Heart right ventricle (tissue), 16 donors: ENCODE measurements at regions not wholly inside any gene's neighbourhood (a gene's known extent, or its start where the extent isn't known, plus 50 kb on each side); places are given as distances from the start of the nearest gene placed in this dataset.

Source experiments
- ATAC-seq, 8 donors: fragments of 200-7000 bp; cut with Tn5 transposase; one replicate each; pipeline ENCODE4 v1.9.1; 2020; ENCODE audit warnings: mild to moderate bottlenecking in 8 of 8, moderate library complexity in 8 of 8, moderate number of reproducible peaks in 1 of 8
- DNase-seq, 2 donors: peaks; one replicate each; pipeline ENCODE4 v3.0.0-alpha.2; 2020
- H3K27ac ChIP-seq, 10 donors: fragments of 200-600 bp; sonication (generic) in 2 of 10; one replicate each; pipeline versions ENCODE4 v1.5.0 to v1.8.0; 2020 to 2022; ENCODE audit warnings: mild to moderate bottlenecking in 3 of 10
- H3K27me3 ChIP-seq, 7 donors: fragments of 200-600 bp; one replicate each; pipeline ENCODE4 v1.8.0; 2021 to 2022; ENCODE audit warnings: mild to moderate bottlenecking in 2 of 7
- H3K36me3 ChIP-seq, 9 donors: fragments of 200-600 bp; sonication (generic) in 1 of 9; one replicate each; pipeline versions ENCODE4 v1.5.0 to v1.8.0; 2020 to 2022; ENCODE audit warnings: mild to moderate bottlenecking in 2 of 9
- H3K4me1 ChIP-seq, 9 donors: fragments of 200-600 bp; sonication (generic) in 1 of 9; one replicate each; pipeline versions ENCODE4 v1.5.0 to v1.8.0; 2020 to 2022; ENCODE audit warnings: mild to moderate bottlenecking in 4 of 9
- H3K4me3 ChIP-seq, 10 donors: fragments of 200-600 bp; sonication (generic) in 2 of 10; one replicate each; pipeline versions ENCODE4 v1.5.0 to v1.8.0; 2020 to 2022; ENCODE audit warnings: mild to moderate bottlenecking in 7 of 10, moderate library complexity in 2 of 10
- H3K9me3 ChIP-seq, 11 donors: fragments of 200-600 bp in 10 of 11; sonication (generic) in 2 of 11; one replicate each; pipeline versions ENCODE4 v1.5.0 to v1.8.0; 2013 to 2022; ENCODE audit warnings: mild to moderate bottlenecking in 2 of 11, control low read depth in 1 of 11, moderate library complexity in 1 of 11
- WGBS, 2 donors: extraction: QIAGEN DNeasy Blood & Tissue Kit; methylation state at CpG; one replicate each; pipeline ENCODE4 v1.1.7; 2013; ENCODE audit warnings: inconsistent platforms in 1 of 2; 5-methylcytosine and 5-hydroxymethylcytosine counted together
- intact Hi-C, 10 donors: fragments of 100-400 bp; cut with DNase I; formaldehyde crosslinking; loops; one replicate each; pipeline versions ENCODE4 v1.11.1 to v1.14.2; 2022
- TF ChIP-seq, protein P1 (sequence below), 9 donors: fragments of 200-600 bp; sonication (generic) in 2 of 9; IDR thresholded peaks; one replicate each; pipeline versions ENCODE4 v1.5.0 to v1.8.0; 2021 to 2022; ENCODE audit warnings: antibody characterized with exemption in 9 of 9, mild to moderate bottlenecking in 5 of 9, moderate library complexity in 1 of 9
- donor health status: Arrhythmogenic right ventricular cardiomyopathy.
- donor health status: ischemic (EF 13 %, LVEDD 7.1; RV severe dilation, severe dysfunction).
- donor health status: healthy with polysubstance abuse.
- donor health status: DM: no; HTN: yes; CAD: no.
- donor health status: DM: no; HTN: no; CAD: no.
- donor health status: ischemic (EF 25% LVEDD 6.9; RV normal size, moderate dysfunction).
- donor health status: ischemic (EF 25% LVEDD 5.7; RV mildly dilated, moderate dysfunction).
- donor health status: healthy.
- donor health status: DM: yes; HTN: yes; CAD: no.
- donor health status: Ischemic cardiomyopathy.
- donor health status: ischemic (EF 35%, LVEDD 5.7; RV mildly dilated, moderate dysfunction).
- donor health status: nonischemic (EF 11% LVEDD 7.7; RV severe dilation, severe dysfunction).
- donor health status: DM: yes; HTN: yes; CAD: no.
- donor health status: PGD.
- donor health status: ischemic (EF 29% LVEDD 5.4; RV normal size, mild dysfunction).
- donor health status: nonischemic (EF 23%, LVEDD 6.1; RV moderate dilation, normal function).

DNA sequence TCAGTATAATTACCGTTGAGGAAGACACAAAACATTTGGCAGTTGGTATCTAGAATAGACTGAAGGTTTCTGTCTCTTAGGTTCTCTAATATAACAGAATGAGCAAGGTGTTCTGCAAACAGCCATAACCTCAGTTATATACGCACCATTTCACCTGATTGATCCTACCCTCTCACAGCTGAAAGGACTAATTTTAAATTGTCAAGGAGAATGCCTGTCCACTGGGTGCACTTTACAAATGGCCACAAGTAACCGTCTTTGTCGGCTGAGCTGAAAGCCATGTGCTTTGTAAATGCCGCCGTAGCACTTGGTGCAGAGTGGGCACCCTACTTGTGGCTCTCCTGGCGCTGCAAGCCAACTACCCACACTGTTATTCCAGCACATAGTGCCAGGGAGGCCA is 466.3 kb downstream of the AACS start:
- TF ChIP-seq, protein P1, sequence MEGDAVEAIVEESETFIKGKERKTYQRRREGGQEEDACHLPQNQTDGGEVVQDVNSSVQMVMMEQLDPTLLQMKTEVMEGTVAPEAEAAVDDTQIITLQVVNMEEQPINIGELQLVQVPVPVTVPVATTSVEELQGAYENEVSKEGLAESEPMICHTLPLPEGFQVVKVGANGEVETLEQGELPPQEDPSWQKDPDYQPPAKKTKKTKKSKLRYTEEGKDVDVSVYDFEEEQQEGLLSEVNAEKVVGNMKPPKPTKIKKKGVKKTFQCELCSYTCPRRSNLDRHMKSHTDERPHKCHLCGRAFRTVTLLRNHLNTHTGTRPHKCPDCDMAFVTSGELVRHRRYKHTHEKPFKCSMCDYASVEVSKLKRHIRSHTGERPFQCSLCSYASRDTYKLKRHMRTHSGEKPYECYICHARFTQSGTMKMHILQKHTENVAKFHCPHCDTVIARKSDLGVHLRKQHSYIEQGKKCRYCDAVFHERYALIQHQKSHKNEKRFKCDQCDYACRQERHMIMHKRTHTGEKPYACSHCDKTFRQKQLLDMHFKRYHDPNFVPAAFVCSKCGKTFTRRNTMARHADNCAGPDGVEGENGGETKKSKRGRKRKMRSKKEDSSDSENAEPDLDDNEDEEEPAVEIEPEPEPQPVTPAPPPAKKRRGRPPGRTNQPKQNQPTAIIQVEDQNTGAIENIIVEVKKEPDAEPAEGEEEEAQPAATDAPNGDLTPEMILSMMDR (IDR thresholded peaks at IDR 0.05): no peak
- Histone ChIP-seq H3K27me3 (peaks cover 0 to 52% (median 25%) of the 10 kb centered on the region in 7 donors), H3K4me1 (no peaks in the 10 kb centered on the region), H3K4me3 (no peak overlapping the region), H3K9me3 (no peaks in the 10 kb centered on the region), H3K27ac (no peak overlapping the region), H3K36me3 (no peaks in the 10 kb centered on the region)
- intact Hi-C loops: loop anchor here in 5 of 10 donors (5.0 to 10.0 kb wide), 4 partner anchors 1213 to 1853 kb away; no protein-coding TSS in a partner anchor
- no peak for ATAC-seq
- no peak for DNase-seq
- WGBS, 2 donors: 82 to 85% methylated on average over 7 of the region's 7 CpGs

DNA sequence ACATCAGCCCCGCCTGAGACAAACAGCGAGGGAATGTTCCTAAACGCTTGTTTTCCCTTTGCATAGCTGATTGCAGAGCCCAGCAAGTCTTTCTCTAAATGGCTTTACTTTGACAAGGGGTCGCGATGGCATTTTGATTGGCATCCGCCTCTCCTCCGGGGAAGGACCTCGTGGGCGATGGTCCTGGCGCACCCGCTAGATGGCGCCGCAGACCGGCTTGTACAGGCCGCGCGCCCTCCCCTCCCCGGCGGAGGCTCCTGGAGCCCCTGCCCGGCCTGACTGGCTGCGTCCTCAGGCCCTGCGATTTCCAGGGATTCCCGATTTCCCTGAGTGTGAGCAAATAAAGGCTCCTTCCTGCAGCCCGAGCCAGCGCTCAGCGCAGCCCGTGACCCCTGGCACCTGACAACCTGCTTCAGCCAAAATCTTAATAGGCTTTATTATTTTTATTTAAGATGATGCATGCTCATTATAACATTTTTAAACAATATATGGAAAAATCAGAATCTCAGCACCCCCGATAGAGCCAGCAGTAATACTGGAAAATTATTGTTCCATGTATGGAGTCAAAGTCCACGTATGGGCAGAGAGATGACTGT is 468.3 kb downstream of the AACS start:
- intact Hi-C loops: loop anchor here in 6 of 10 donors (2.0 to 10.0 kb wide), 5 partner anchors 1211 to 1851 kb away; no protein-coding TSS in a partner anchor

DNA sequence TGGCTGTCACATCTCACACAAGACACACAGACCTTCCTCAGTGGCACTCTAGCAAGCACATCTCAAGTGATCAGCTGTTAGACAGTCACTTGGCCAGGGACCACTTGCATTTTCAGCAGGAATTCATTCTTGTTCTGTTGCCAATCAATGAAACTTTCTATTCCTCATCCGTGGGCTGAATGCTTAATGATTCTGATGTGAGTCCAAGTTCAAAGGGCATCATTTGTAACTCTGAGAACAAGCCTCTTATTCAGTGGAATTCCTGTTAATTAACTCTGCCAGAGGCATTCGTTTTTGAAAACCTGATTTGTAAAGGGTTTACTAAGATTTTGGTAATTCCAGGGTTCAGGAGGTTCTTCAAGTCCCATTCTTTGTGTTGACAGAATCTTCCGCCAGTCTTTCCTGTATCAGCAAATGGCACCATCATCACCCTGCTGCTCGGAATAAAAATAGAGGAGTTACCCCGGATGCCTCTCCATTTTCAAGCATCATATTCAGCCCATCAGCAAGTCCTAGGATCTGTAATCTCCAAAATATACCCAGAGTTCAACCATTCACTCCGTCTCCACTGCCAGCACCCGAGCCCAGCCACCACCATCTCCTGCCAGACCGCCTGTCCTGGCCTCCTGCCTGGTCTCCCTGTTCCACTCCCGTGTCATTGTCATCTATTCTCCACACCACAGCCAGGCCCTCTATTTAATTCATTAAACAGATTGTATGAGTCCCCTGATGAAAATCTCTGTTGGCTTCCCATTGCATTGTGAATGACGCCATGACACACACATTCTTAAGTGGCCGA is 473.4 kb downstream of the AACS start:
- no peaks in the 10 kb centered on the region for H3K4me1 ChIP-seq
- no peaks in the 10 kb centered on the region for H3K36me3 ChIP-seq
- peaks cover 0 to 18% (median 4%) of the 10 kb centered on the region in 7 donors for H3K27me3 ChIP-seq
- H3K9me3 ChIP-seq: peaks cover 0 to 2% (median 0%) of the 10 kb centered on the region in 11 donors
- H3K27ac ChIP-seq: no peak overlapping the region
- intact Hi-C loops: loop anchor here in 5 of 10 donors (10.0 kb wide), 3 partner anchors 1206 to 1846 kb away; no protein-coding TSS in a partner anchor
- 61 to 66% methylated on average over 11 of the region's 11 CpGs for WGBS, 2 donors
- DNase-seq (no peak), ATAC-seq (no peak)
- no peak overlapping the region for H3K4me3 ChIP-seq
- TF ChIP-seq, protein P1 (IDR thresholded peaks at IDR 0.05): no peak

More for the DNA sequence above, 468.3 kb downstream of the AACS start:
- H3K27me3 ChIP-seq: peaks cover 0 to 52% (median 25%) of the 10 kb centered on the region in 7 donors
- no peaks in the 10 kb centered on the region for H3K9me3 ChIP-seq
- no peaks in the 10 kb centered on the region for H3K36me3 ChIP-seq
- no peaks in the 10 kb centered on the region for H3K4me1 ChIP-seq
- TF ChIP-seq, protein P1 (IDR thresholded peaks at IDR 0.05): peak; percentile 21 to 75 (median 67)
- H3K4me3 ChIP-seq: no peak overlapping the region
- peak; percentile 5 to 19 for DNase-seq
- H3K27ac ChIP-seq: no peak overlapping the region
- 7 to 9% methylated on average over 29 of the region's 29 CpGs for WGBS, 2 donors
- ATAC-seq: peak in 4 of 8 donors; percentile 38 to 86 (median 54)

DNA sequence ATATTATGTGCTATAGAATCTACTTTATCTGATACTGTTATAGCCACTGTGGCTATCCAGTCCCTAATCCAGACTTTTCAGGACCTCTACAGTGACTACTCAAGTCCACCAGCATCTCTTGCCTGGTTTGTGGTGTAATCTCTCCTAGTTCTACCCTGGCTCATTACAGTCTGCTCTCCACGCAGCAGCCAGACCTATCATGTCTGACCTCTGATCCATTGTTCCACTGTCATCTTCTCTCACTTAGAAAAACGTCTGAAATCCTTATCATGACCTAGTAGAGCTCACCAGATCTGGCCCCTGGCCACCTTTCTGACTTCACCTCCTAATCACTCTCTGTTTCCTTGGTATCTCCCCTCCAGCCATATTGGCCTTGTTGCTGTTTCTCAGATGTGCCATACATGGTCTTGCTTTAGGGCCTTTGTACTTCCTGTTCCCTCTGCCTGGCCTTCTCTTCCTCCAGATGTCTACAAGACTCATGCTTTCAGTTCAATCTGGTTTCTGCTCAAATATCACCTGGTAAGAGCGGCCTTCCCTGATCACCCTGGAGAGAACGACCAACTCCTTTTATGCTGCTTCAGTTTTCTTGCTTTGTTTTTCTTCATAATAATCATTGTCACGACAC is 475.5 kb downstream of the AACS start:
- DNase-seq (no peak), ATAC-seq (no peak)
- H3K36me3 ChIP-seq: no peaks in the 10 kb centered on the region
- WGBS, 2 donors: 59 to 61% methylated on average over 5 of the region's 5 CpGs
- H3K27ac ChIP-seq: no peak overlapping the region
- no peak overlapping the region for H3K4me3 ChIP-seq
- no peaks in the 10 kb centered on the region for H3K4me1 ChIP-seq
- H3K27me3 ChIP-seq: peaks cover 0 to 5% (median 0%) of the 10 kb centered on the region in 7 donors
- peaks cover 0 to 5% (median 0%) of the 10 kb centered on the region in 11 donors for H3K9me3 ChIP-seq
- intact Hi-C loops: no loop called here
- TF ChIP-seq, protein P1 (IDR thresholded peaks at IDR 0.05): no peak
